T47D (cell line): ENCODE measurements at regions not wholly inside any gene's neighbourhood (a gene's known extent, or its start where the extent isn't known, plus 50 kb on each side); places are given as distances from the start of the nearest gene placed in this dataset.

ENCODE experiments used
- DNase-seq, 2 experiments: peaks; one replicate each; pipeline versions ENCODE4 v3.0.0 to v3.0.0-alpha.2; 2011 to 2012; ENCODE audit warnings: low read depth in 1 of 2, low spot score in 1 of 2
- JUND ChIP-seq: IDR thresholded peaks from 2 replicates; pipeline ENCODE4 v1.6.1; 2012; ENCODE audit warnings: low read depth
- in situ Hi-C: cut with HindIII; loops from 2 replicates; pipeline ENCODE4 v1.10.0; 2016; ENCODE audit warnings: low sequenced_read_pairs, low pct_unique_long_range_greater_than_20kb

GRCh38 chr5:61970218-61970617 lies 335.8 kb upstream of the KIF2A start:
- TF ChIP-seq JUND, result no peak
- in situ Hi-C loops, result no loop called here
- DNase-seq, result no peak

- in situ Hi-C loops, result no loop called here
- no peak for DNase-seq
- TF ChIP-seq JUND, result no peak
Observed at GRCh38 chr5:61974680-61975079, 331.3 kb upstream of the KIF2A start.

DNA sequence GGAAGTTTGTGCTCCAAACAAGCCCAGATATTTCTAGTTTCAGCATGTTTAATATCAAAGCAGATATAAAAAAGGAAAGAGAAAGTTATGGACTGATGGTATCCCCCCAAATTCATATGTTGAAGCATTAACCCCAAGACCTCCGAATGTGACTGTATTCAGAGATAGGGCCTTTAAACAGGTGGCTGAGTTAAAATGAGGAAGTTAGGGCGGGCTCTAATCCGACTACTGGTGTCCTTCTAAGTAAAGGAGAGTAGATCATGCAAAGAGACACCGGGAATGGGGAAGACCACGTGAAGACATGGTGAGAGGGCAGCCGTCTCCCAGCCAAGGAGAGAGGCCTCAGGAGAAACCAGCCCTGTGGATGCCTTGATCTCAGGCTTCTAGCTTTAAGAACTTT lies 324.1 kb upstream of the KIF2A start:
- in situ Hi-C loops, result no loop called here
- no peak for DNase-seq
- TF ChIP-seq JUND, result no peak

DNA sequence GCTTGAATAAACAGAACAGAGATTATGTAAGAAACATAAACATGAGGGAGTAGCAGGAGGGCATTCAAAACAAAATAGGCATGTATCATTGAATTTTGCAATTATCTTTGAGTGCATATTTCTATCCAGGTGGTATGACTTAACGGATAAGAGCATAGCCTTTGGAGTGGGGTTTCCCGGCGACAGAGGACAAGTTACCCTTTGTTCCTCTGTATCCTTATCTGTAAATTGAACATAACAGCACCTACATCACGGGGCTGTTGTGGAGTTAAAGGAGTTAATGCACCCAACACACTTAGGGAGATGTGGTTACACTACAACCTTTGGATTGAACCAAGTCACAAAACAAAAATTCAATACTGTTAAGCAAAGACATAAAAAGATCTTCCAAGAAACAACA lies 314.6 kb upstream of the KIF2A start:
- TF ChIP-seq JUND, result no peak
- no peak for DNase-seq
- in situ Hi-C loops, result no loop called here

- DNase-seq, result no peak
- no peak for TF ChIP-seq JUND
- in situ Hi-C loops, result no loop called here
Observed at GRCh38 chr5:61991866-61992265, 314.1 kb upstream of the KIF2A start.

DNA sequence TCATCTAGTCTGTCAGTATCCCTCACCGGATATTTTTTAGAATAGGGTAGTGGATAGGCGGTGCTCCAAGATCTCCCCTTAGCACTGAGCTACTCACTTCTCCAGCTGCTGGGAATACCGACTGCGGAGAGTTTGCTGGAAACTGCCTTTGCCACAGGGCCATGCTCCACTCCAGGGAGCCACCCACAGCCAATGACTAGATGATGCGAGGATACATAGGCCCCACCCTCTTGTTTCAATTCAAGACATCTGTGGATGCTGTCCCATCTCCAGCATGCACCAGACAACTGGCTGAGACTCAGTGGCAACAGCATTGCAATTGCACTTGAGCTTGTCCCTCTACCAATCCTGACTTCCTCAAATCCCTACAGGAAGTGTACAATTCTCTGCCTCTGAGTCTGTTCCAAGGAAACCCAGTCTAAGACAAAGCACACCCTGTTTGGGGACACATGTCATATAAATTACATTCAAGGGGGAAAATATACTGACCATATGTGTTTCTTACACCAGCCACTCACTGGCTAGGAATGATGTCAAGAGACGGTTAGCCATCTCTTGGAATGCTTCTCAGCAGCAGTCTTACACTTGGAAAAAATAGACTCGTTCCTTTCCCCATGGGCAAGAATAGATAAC lies 312.6 kb upstream of the KIF2A start:
- in situ Hi-C loops, result no loop called here
- no peak for TF ChIP-seq JUND
- no peak for DNase-seq

GRCh38 chr5:61994171-61994570 lies 311.8 kb upstream of the KIF2A start:
- no peak for DNase-seq
- TF ChIP-seq JUND, result no peak
- in situ Hi-C loops, result no loop called here

- in situ Hi-C loops, result no loop called here
- TF ChIP-seq JUND, result no peak
- DNase-seq, result no peak
Observed at GRCh38 chr5:61995486-61995885, 310.5 kb upstream of the KIF2A start.

GRCh38 chr5:61999371-61999770 lies 306.6 kb upstream of the KIF2A start:
- no peak for DNase-seq
- TF ChIP-seq JUND, result no peak
- in situ Hi-C loops, result no loop called here

- no peak for DNase-seq
- in situ Hi-C loops, result no loop called here
- TF ChIP-seq JUND, result no peak
Observed at GRCh38 chr5:62000646-62001045, 305.4 kb upstream of the KIF2A start.

DNA sequence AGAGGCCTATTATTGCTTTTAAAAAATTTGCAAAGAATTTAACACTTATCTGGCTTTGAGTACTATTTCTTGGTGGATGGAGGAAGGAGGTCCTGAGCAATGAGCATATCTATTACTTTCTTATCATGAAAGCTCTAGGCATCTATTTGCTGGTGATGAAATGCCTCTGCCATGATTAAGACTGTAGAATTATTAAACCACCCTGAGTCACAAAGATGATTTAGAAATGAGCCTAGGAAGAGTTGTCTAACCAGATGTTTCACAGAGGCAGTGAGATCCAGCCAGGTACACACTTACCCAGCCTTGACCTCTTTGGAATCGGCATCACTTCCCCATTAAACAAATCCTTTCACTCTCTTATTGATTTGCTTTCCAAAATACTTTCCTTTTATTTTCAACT lies 304.4 kb upstream of the KIF2A start:
- DNase-seq, result no peak
- in situ Hi-C loops, result no loop called here
- TF ChIP-seq JUND, result no peak

DNA sequence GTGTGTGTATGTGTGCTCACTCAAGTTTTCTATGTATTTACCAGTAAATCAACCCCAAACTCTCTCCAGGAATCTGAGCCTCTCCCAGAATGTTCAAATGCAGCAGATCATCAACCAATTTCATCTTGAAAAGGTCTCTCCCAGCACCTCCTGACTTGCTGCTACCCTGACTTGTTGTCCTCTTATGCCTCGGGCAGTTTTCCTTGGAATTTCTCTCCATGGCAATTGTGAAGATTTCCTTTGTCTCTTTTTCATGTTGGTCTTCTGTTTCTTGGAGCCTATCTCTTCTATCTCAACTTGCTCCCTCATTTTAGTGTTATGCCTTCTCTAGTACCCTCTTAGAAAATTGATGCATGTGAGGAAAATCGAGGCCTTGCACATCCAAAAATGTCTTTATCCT lies 303.6 kb upstream of the KIF2A start:
- TF ChIP-seq JUND, result no peak
- DNase-seq, result no peak
- in situ Hi-C loops, result no loop called here

- no peak for DNase-seq
- TF ChIP-seq JUND, result no peak
- in situ Hi-C loops, result no loop called here
Observed at GRCh38 chr5:62005551-62005950, 300.5 kb upstream of the KIF2A start.

GRCh38 chr5:62007457-62007856 lies 298.5 kb upstream of the KIF2A start:
- DNase-seq, result no peak
- no peak for TF ChIP-seq JUND
- in situ Hi-C loops, result no loop called here
